ENCODE measurements at regions not wholly inside any gene's neighbourhood (a gene's known extent, or its start where the extent isn't known, plus 50 kb on each side); places are given as distances from the start of the nearest gene placed in this dataset.

DNA sequence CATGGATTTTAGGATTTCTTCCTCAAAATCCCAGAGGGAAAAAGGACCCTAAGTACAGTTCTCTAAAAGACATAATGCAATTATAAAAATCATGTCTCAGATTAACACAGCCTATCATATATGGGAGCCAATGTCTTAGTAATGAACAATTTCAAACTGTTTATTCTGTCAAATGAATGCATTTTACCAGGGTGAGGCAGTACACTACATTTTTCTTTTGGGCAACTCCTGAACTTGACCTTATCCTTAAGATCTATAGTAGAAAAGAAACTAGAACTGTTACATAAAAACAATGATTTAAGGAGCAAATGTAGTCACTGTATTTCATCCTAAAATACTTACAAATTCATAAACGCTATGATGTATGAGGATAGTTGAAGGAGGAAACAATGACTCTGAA, 226.3 kb upstream of the B3GALT2 start:
- no peak for TF ChIP-seq CTCF (IDR thresholded peaks at IDR 0.05; ENCODE audit: partially characterized antibody, unreplicated experiment)
- peaks cover 1% of the 10 kb centered on the region for H3K9me3 Mint-ChIP-seq (ENCODE audit: unreplicated experiment)
- no peaks in the 10 kb centered on the region for H3K36me3 Mint-ChIP-seq (ENCODE audit: unreplicated experiment)
- no peaks in the 10 kb centered on the region for H3K27me3 Mint-ChIP-seq (ENCODE audit: unreplicated experiment)
- peaks cover 2% of the 10 kb centered on the region for H3K4me1 Mint-ChIP-seq (ENCODE audit: low read depth, unreplicated experiment)
- no peak overlapping the region for H3K27ac Mint-ChIP-seq (ENCODE audit: unreplicated experiment)
- DNase-seq: no peak
- H3K4me3 Mint-ChIP-seq (ENCODE audit: unreplicated experiment): no peak overlapping the region

DNA sequence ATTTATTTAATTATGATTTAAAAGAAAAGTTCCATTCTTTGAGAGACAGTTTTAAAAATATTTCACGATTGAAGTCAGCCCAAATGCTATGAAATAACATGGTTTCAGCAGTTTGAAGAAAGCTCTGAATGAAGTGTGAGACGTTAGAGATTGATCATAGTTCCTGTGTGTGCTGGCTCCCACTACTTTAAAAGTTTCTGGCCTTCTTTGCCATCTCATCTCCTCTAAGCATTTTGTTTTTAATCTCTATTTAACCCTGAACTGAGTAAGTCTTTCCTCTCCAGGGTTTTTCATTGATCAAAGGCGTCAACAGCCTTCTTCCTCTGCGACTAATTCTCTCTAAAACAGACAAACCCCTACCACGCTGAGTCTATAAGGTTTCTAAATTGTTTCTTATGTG, 225.3 kb upstream of the B3GALT2 start:
- TF ChIP-seq CTCF (IDR thresholded peaks at IDR 0.05; ENCODE audit: partially characterized antibody, unreplicated experiment): no peak
- Mint-ChIP-seq H3K27ac (ENCODE audit: unreplicated experiment) (no peak overlapping the region), H3K4me3 (ENCODE audit: unreplicated experiment) (no peak overlapping the region), H3K27me3 (ENCODE audit: unreplicated experiment) (no peaks in the 10 kb centered on the region), H3K9me3 (ENCODE audit: unreplicated experiment) (peaks cover 1% of the 10 kb centered on the region), H3K36me3 (ENCODE audit: unreplicated experiment) (no peaks in the 10 kb centered on the region), H3K4me1 (ENCODE audit: low read depth, unreplicated experiment) (peaks cover 2% of the 10 kb centered on the region)
- DNase-seq: no peak

GRCh38 chr1:193411215-193411614, 224.8 kb upstream of the B3GALT2 start:
- Mint-ChIP-seq H3K36me3 (ENCODE audit: unreplicated experiment) (no peaks in the 10 kb centered on the region), H3K27me3 (ENCODE audit: unreplicated experiment) (no peaks in the 10 kb centered on the region), H3K27ac (ENCODE audit: unreplicated experiment) (no peak overlapping the region), H3K4me3 (ENCODE audit: unreplicated experiment) (no peak overlapping the region), H3K4me1 (ENCODE audit: low read depth, unreplicated experiment) (peaks cover 2% of the 10 kb centered on the region), H3K9me3 (ENCODE audit: unreplicated experiment) (peaks cover under 1% of the 10 kb centered on the region)
- TF ChIP-seq CTCF (IDR thresholded peaks at IDR 0.05; ENCODE audit: partially characterized antibody, unreplicated experiment): no peak
- no peak for DNase-seq

DNA sequence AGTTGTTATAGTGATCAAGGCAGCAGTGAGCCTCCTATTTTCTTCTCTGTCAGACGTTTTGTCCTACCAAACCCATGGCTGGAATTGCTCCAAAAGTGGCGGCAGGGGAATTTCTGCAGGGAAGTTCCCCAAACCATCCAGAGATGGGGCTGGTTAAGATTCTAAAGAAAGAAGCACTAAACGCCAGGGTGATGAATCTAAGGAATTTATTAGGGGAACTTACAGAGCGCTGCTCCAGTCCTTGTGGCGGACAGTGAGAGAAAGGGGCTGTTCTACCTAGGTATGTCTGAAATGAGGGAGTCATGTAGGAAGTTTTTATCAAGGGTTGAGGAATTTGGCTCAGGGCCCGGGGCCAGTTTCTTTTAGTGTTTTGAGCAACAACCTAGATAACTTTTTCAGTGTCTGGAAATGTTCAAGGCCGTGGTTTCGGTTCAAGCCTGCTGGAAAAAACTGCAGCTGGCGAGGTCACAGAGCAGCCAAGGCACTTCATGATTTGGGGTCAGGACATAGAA, 222.4 kb upstream of the B3GALT2 start:
- Mint-ChIP-seq H3K4me3 (ENCODE audit: unreplicated experiment) (no peak overlapping the region), H3K27ac (ENCODE audit: unreplicated experiment) (no peak overlapping the region)

GRCh38 chr1:193406901-193407300, 220.5 kb upstream of the B3GALT2 start:
- peaks cover 13% of the 10 kb centered on the region for H3K4me1 Mint-ChIP-seq (ENCODE audit: low read depth, unreplicated experiment)
- no peaks in the 10 kb centered on the region for H3K36me3 Mint-ChIP-seq (ENCODE audit: unreplicated experiment)
- no peaks in the 10 kb centered on the region for H3K27me3 Mint-ChIP-seq (ENCODE audit: unreplicated experiment)
- no peak overlapping the region for H3K27ac Mint-ChIP-seq (ENCODE audit: unreplicated experiment)
- TF ChIP-seq CTCF (IDR thresholded peaks at IDR 0.05; ENCODE audit: partially characterized antibody, unreplicated experiment): peak; percentile 78
- DNase-seq: no peak
- no peak overlapping the region for H3K4me3 Mint-ChIP-seq (ENCODE audit: unreplicated experiment)
- H3K9me3 Mint-ChIP-seq (ENCODE audit: unreplicated experiment): no peaks in the 10 kb centered on the region

More for the DNA sequence above, 222.4 kb upstream of the B3GALT2 start:
- Mint-ChIP-seq H3K4me1 (ENCODE audit: low read depth, unreplicated experiment) (peaks cover 2% of the 10 kb centered on the region), H3K9me3 (ENCODE audit: unreplicated experiment) (no peaks in the 10 kb centered on the region), H3K36me3 (ENCODE audit: unreplicated experiment) (no peaks in the 10 kb centered on the region), H3K27me3 (ENCODE audit: unreplicated experiment) (no peaks in the 10 kb centered on the region)
- no peak for DNase-seq
- TF ChIP-seq CTCF (IDR thresholded peaks at IDR 0.05; ENCODE audit: partially characterized antibody, unreplicated experiment): no peak
